Loucy (cell line): ENCODE measurements at regions not wholly inside any gene's neighbourhood (a gene's known extent, or its start where the extent isn't known, plus 50 kb on each side); places are given as distances from the start of the nearest gene placed in this dataset.
"Not testable (repeated sequence)": the region's sequence is repeated elsewhere in the genome, so short reads cannot be mapped to it uniquely, and the experiment has no call there.

ENCODE experiments used
- H2AFZ ChIP-seq: fragments of 200-600 bp; sonication (generic); 2 replicates; pipeline ENCODE4 v1.6.0; 2016; ENCODE audit warnings: antibody characterized with exemption, mild to moderate bottlenecking, low read length, moderate library complexity
- H3F3A ChIP-seq: fragments of 200-600 bp; 2 replicates; pipeline ENCODE4 v1.6.0; 2016; ENCODE audit warnings: antibody characterized with exemption, low read depth, mild to moderate bottlenecking
- H3K27me3 ChIP-seq: fragments of 200-600 bp; sonication (generic); 2 replicates; pipeline ENCODE4 v1.6.1; 2014; ENCODE audit warnings: low read length, mild to moderate bottlenecking; ENCODE audit not compliant: insufficient read depth, poor library complexity, severe bottlenecking
- H3K36me3 ChIP-seq: fragments of 200-600 bp; sonication (generic); 2 replicates; pipeline ENCODE4 v1.6.1; 2016; ENCODE audit warnings: low read length; ENCODE audit not compliant: insufficient read depth
- H3K4me1 ChIP-seq: fragments of 200-600 bp; sonication (generic); 2 replicates; pipeline ENCODE4 v1.5.1; 2014; ENCODE audit warnings: low read length, mild to moderate bottlenecking; ENCODE audit not compliant: insufficient read depth, poor library complexity, severe bottlenecking
- H3K4me2 ChIP-seq: fragments of 200-600 bp; sonication (generic); 2 replicates; pipeline ENCODE4 v1.6.0; 2014; ENCODE audit warnings: antibody characterized with exemption, low read length, low read depth, mild to moderate bottlenecking; ENCODE audit not compliant: poor library complexity, severe bottlenecking
- H3K4me3 ChIP-seq: fragments of 200-600 bp; sonication (generic); 2 replicates; pipeline ENCODE4 v1.5.1; 2014; ENCODE audit warnings: low read length, mild to moderate bottlenecking, mixed read lengths; ENCODE audit not compliant: poor library complexity, severe bottlenecking
- H3K79me2 ChIP-seq: fragments of 200-600 bp; sonication (generic); 2 replicates; pipeline ENCODE4 v1.6.1; 2014; ENCODE audit warnings: low read length; ENCODE audit not compliant: insufficient read depth
- H3K9ac ChIP-seq: fragments of 200-600 bp; sonication (generic); 2 replicates; pipeline ENCODE4 v1.6.0; 2014; ENCODE audit warnings: mild to moderate bottlenecking, low read depth, low read length, moderate library complexity; ENCODE audit not compliant: poor library complexity, severe bottlenecking
- H3K9me2 ChIP-seq: fragments of 200-600 bp; sonication (generic); replicated peaks from 2 replicates; pipeline ENCODE4 v1.6.1; 2016; ENCODE audit warnings: low read depth, low read length, mixed read lengths
- H3K9me3 ChIP-seq: fragments of 200-600 bp; sonication (generic); 2 replicates; pipeline ENCODE4 v1.6.1; 2014; ENCODE audit warnings: mild to moderate bottlenecking, antibody characterized with exemption, low read length, low read depth; ENCODE audit not compliant: insufficient read depth
- H4K20me1 ChIP-seq: fragments of 200-600 bp; sonication (generic); 2 replicates; pipeline ENCODE4 v1.6.0; 2014; ENCODE audit warnings: antibody characterized with exemption, low read length, mild to moderate bottlenecking; ENCODE audit not compliant: insufficient read depth, poor library complexity, severe bottlenecking
- CTCF ChIP-seq: fragments of 200-600 bp; sonication (generic); conservative IDR thresholded peaks from 2 replicates; pipeline ENCODE4 v1.5.1; 2014; ENCODE audit warnings: mild to moderate bottlenecking, antibody characterized with exemption, low read length
- EZH2phosphoT487 ChIP-seq: fragments of 200-600 bp; IDR thresholded peaks from 2 replicates; pipeline ENCODE4 v1.6.1; 2018; ENCODE audit warnings: antibody characterized with exemption, mild to moderate bottlenecking, moderate library complexity, borderline replicate concordance

- no peak for TF ChIP-seq CTCF
- TF ChIP-seq EZH2phosphoT487, result no peak
- Histone ChIP-seq H2AFZ (no peak overlapping the region), H3K36me3 (0 out of 2 replicates have a peak, but pooled peaks cover 4% of the 10 kb centered on the region), H3K9me3 (peaks cover 4% of the 10 kb centered on the region; the same call in 1 of the 2 replicates), H3F3A (peaks cover 4% of the 10 kb centered on the region; the same call in 1 of the 2 replicates), H3K9ac (no peak overlapping the region), H3K4me2 (no peak overlapping the region), H3K27me3 (no peaks in the 10 kb centered on the region), H3K9me2 (no peaks in the 10 kb centered on the region), H3K4me3 (no peak overlapping the region), H3K4me1 (peaks cover 13% of the 10 kb centered on the region), H3K79me2 (no peaks in the 10 kb centered on the region), H4K20me1 (no peaks in the 10 kb centered on the region)
These were observed 115.5 kb upstream of the GOLGA6L6 start for GRCh38 chr15:20657084-20657483.

GRCh38 chr15:20652914-20653313 is 111.3 kb upstream of the GOLGA6L6 start:
- H3K9me3 ChIP-seq, result peaks cover 4% of the 10 kb centered on the region; the same call in 1 of the 2 replicates
- no peak overlapping the region for H2AFZ ChIP-seq
- H3K36me3 ChIP-seq, result 0 out of 2 replicates have a peak, but pooled peaks cover 4% of the 10 kb centered on the region
- H3K79me2 ChIP-seq, result no peaks in the 10 kb centered on the region
- H3K27me3 ChIP-seq, result no peaks in the 10 kb centered on the region
- no peaks in the 10 kb centered on the region for H3K9me2 ChIP-seq
- H4K20me1 ChIP-seq, result no peaks in the 10 kb centered on the region
- no peak overlapping the region for H3K4me2 ChIP-seq
- peaks cover 9% of the 10 kb centered on the region for H3K4me1 ChIP-seq
- H3K9ac ChIP-seq, result no peak overlapping the region
- H3K4me3 ChIP-seq, result no peak overlapping the region
- TF ChIP-seq CTCF, result no peak
- no peak for TF ChIP-seq EZH2phosphoT487
- peaks cover 4% of the 10 kb centered on the region; the same call in 1 of the 2 replicates for H3F3A ChIP-seq

GRCh38 chr15:20648402-20648975 is 106.9 kb upstream of the GOLGA6L6 start:
- not testable (repeated sequence) for H3K4me3 ChIP-seq, H3F3A ChIP-seq, H4K20me1 ChIP-seq, H3K9me2 ChIP-seq, H2AFZ ChIP-seq, H3K36me3 ChIP-seq, H3K9me3 ChIP-seq, H3K27me3 ChIP-seq, H3K79me2 ChIP-seq, H3K9ac ChIP-seq, H3K4me2 ChIP-seq
- H3K4me1 ChIP-seq, result peaks cover 15% of the 10 kb centered on the region
